H1 (cell line): ENCODE measurements at regions not wholly inside any gene's neighbourhood (a gene's known extent, or its start where the extent isn't known, plus 50 kb on each side); places are given as distances from the start of the nearest gene placed in this dataset.

Experiments used
- ASH2L ChIP-seq: fragments of 200-600, 300-600 bp; sonication (generic); IDR thresholded peaks from one replicate; pipeline ENCODE4 v1.7.1; 2017; ENCODE audit warnings: low read length
- GTF2F1 ChIP-seq: IDR thresholded peaks from 2 replicates; pipeline ENCODE4 v1.6.1; 2012; ENCODE audit warnings: low read depth, low read length, improper control_type of control experiment, borderline replicate concordance
- SAP30 ChIP-seq: fragments of 300-600 bp; sonication (generic); IDR thresholded peaks from 2 replicates; pipeline ENCODE4 v1.7.1; 2012; ENCODE audit warnings: low read length, moderate library complexity, mild to moderate bottlenecking, inconsistent platforms; ENCODE audit not compliant: insufficient read depth, insufficient replicate concordance

GRCh38 chr1:62371375-62371774 lies 52.1 kb upstream of the KANK4 start (continued):
- no peak for TF ChIP-seq SAP30
- TF ChIP-seq ASH2L, result no peak
- no peak for TF ChIP-seq GTF2F1
- TF ChIP-seq, all 59 proteins: peak for 0
